GM10266 (cell line): ENCODE measurements at regions not wholly inside any gene's neighbourhood (a gene's known extent, or its start where the extent isn't known, plus 50 kb on each side); places are given as distances from the start of the nearest gene placed in this dataset.

Experiments used
- DNase-seq: peaks from one replicate; pipeline ENCODE4 v3.0.0; 2012; ENCODE audit errors: extremely low spot score
- TF ChIP-seq, protein P1 (sequence below): IDR thresholded peaks from 2 replicates; pipeline ENCODE4 v1.5.1; 2012; ENCODE audit warnings: mild to moderate bottlenecking, low read depth; ENCODE audit not compliant: control insufficient read depth, insufficient read depth; ENCODE audit errors: missing control alignments

DNA sequence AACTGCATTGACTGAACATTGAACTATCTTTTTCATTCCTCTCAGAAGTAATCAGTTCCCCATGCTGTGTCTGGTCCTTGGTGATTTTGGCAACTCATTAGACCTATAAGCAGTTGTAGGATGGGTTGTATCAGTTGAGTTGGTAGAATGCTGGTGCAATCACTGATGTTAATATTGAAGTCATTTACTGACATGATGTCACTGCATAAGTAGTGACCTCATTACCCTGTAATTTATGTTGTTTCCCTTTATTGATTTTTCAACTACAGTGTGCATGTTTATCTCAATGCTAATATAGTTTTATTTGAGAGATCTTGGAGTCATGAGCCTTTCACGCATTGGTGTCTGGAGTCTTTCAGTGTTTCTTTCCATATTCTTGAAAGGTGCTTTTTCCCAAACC, 275.0 kb downstream of the SPATA31D1 start:
- TF ChIP-seq, protein P1, sequence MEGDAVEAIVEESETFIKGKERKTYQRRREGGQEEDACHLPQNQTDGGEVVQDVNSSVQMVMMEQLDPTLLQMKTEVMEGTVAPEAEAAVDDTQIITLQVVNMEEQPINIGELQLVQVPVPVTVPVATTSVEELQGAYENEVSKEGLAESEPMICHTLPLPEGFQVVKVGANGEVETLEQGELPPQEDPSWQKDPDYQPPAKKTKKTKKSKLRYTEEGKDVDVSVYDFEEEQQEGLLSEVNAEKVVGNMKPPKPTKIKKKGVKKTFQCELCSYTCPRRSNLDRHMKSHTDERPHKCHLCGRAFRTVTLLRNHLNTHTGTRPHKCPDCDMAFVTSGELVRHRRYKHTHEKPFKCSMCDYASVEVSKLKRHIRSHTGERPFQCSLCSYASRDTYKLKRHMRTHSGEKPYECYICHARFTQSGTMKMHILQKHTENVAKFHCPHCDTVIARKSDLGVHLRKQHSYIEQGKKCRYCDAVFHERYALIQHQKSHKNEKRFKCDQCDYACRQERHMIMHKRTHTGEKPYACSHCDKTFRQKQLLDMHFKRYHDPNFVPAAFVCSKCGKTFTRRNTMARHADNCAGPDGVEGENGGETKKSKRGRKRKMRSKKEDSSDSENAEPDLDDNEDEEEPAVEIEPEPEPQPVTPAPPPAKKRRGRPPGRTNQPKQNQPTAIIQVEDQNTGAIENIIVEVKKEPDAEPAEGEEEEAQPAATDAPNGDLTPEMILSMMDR = no peak
- DNase-seq = no peak

DNA sequence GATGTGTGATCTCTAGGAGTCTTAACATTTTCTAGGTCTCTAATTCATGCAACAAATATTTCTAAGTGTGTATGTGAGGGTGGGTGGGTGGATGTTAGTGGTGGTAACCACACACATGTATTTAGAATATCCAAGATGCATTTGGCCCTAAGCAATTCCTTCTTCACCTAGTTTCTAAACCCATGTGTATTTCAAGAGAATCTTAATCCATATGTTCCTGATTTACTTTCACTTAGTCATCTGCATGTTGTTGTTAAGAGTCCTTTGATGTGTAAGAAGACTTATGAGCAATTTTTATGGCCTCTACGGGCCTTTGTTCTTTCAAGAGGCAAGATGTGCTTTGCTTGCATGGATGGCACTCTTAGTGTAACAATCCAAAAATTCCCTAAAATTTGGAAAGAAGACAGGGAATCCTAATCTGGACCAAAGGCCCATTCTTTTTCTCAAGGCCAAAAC, 282.6 kb downstream of the SPATA31D1 start:
- TF ChIP-seq, protein P1 = no peak
- no peak for DNase-seq

DNA sequence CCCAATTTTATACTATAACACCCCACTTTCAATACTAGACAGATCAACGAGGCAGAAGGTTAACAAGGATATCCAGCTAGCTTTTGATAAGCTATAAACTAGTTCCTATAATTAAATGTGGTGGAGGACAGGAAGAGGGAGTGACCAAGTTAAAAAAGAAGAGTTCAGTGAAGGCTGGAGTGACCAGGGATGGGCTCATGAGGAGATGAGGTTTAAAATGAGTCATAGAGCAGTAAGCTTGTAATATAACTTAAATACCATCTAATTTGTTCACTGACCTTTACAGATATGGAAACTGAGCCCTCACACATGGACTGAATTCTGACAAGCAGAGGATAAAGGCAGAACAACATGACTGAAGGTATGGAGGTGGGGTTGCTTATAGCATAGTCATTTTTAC, 284.5 kb downstream of the SPATA31D1 start:
- TF ChIP-seq, protein P1 = no peak
- DNase-seq = no peak

GRCh38 chr9:82275258-82275927, 286.8 kb downstream of the SPATA31D1 start:
- TF ChIP-seq, protein P1 = no peak
- no peak for DNase-seq

DNA sequence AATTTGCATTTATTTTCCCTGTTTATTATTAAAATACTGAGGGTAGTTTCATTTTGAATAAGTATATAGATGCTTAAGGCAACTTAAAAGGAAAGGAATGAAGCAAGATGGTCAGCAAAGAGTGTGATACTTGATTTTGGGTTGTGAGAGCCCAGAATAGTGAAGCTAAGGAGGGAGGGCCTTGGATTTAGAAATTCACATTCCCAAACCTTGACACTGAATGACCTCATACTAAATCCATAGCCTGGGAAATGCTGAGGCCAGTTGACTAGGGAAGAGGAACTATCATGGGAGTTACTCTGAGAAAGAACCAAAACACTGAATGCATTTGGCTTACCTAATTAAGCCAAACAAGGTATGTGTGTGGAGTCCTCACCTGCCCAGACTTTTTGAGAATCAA, 292.5 kb downstream of the SPATA31D1 start:
- no peak for DNase-seq
- TF ChIP-seq, protein P1 = no peak

- DNase-seq = no peak
- TF ChIP-seq, protein P1 = no peak
Measured at GRCh38 chr9:82284758-82285157, 296.2 kb downstream of the SPATA31D1 start.

GRCh38 chr9:82295181-82295580, 306.6 kb downstream of the SPATA31D1 start:
- no peak for DNase-seq
- TF ChIP-seq, protein P1 = no peak
